ENCODE measurements at regions not wholly inside any gene's neighbourhood (a gene's known extent, or its start where the extent isn't known, plus 50 kb on each side); places are given as distances from the start of the nearest gene placed in this dataset.

DNA sequence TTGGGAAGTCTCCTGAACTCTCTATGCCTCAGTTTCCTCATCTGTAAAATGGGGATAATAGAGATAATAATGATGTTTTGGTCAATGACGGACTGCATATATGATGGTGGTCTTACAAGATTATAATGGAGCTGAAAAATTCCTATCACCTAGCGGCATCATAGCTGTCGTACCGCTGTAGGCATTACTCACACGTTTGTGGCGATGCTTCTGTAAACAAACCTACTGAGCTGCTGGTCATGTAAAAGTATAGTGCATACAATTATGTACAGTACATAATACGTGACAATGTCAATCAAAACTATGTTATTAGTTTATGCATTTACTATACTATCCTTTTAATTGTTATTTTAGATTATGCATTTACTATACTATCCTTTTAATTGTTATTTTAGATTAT, 339.1 kb upstream of the NPVF start:
- Histone ChIP-seq H3K4me1 (ENCODE audit: control insufficient read depth in 1 of 2, insufficient read depth in 1 of 2, low read depth in 1 of 2, low read length in 1 of 2) (no peaks in the 10 kb centered on the region), H3K36me3 (no peaks in the 10 kb centered on the region), H3K27me3 (peaks cover 5% of the 10 kb centered on the region), H3K9me3 (no peaks in the 10 kb centered on the region), H3K4me3 (ENCODE audit: low read depth in 1 of 2, low read length in 1 of 2) (no peak overlapping the region), H3K27ac (no peak overlapping the region)
- TF ChIP-seq, protein P1, sequence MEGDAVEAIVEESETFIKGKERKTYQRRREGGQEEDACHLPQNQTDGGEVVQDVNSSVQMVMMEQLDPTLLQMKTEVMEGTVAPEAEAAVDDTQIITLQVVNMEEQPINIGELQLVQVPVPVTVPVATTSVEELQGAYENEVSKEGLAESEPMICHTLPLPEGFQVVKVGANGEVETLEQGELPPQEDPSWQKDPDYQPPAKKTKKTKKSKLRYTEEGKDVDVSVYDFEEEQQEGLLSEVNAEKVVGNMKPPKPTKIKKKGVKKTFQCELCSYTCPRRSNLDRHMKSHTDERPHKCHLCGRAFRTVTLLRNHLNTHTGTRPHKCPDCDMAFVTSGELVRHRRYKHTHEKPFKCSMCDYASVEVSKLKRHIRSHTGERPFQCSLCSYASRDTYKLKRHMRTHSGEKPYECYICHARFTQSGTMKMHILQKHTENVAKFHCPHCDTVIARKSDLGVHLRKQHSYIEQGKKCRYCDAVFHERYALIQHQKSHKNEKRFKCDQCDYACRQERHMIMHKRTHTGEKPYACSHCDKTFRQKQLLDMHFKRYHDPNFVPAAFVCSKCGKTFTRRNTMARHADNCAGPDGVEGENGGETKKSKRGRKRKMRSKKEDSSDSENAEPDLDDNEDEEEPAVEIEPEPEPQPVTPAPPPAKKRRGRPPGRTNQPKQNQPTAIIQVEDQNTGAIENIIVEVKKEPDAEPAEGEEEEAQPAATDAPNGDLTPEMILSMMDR (IDR thresholded peaks at IDR 0.05) = no peak

- TF ChIP-seq, protein P1 (IDR thresholded peaks at IDR 0.05) = no peak
- H3K27me3 ChIP-seq = peaks cover 16% of the 10 kb centered on the region
- H3K36me3 ChIP-seq = no peaks in the 10 kb centered on the region
- no peak overlapping the region for H3K27ac ChIP-seq
- H3K4me3 ChIP-seq (ENCODE audit: low read depth in 1 of 2, low read length in 1 of 2) = no peak overlapping the region
- H3K9me3 ChIP-seq = no peaks in the 10 kb centered on the region
- no peaks in the 10 kb centered on the region for H3K4me1 ChIP-seq (ENCODE audit: control insufficient read depth in 1 of 2, insufficient read depth in 1 of 2, low read depth in 1 of 2, low read length in 1 of 2)
Measured at GRCh38 chr7:25569765-25570164, 341.5 kb upstream of the NPVF start.

GRCh38 chr7:25572423-25572822, 344.1 kb upstream of the NPVF start:
- Histone ChIP-seq H3K27ac (no peak overlapping the region), H3K4me1 (ENCODE audit: control insufficient read depth in 1 of 2, insufficient read depth in 1 of 2, low read depth in 1 of 2, low read length in 1 of 2) (no peaks in the 10 kb centered on the region), H3K36me3 (no peaks in the 10 kb centered on the region), H3K4me3 (ENCODE audit: low read depth in 1 of 2, low read length in 1 of 2) (no peak overlapping the region), H3K9me3 (no peaks in the 10 kb centered on the region), H3K27me3 (peaks cover 16% of the 10 kb centered on the region)
- TF ChIP-seq, protein P1 (IDR thresholded peaks at IDR 0.05) = no peak

- no peaks in the 10 kb centered on the region for H3K9me3 ChIP-seq
- no peaks in the 10 kb centered on the region for H3K36me3 ChIP-seq
- H3K4me3 ChIP-seq (ENCODE audit: low read depth in 1 of 2, low read length in 1 of 2) = no peak overlapping the region
- TF ChIP-seq, protein P1 (IDR thresholded peaks at IDR 0.05) = no peak
- H3K4me1 ChIP-seq (ENCODE audit: control insufficient read depth in 1 of 2, insufficient read depth in 1 of 2, low read depth in 1 of 2, low read length in 1 of 2) = no peaks in the 10 kb centered on the region
- peaks cover 22% of the 10 kb centered on the region for H3K27me3 ChIP-seq
- no peak overlapping the region for H3K27ac ChIP-seq
Measured at GRCh38 chr7:25574828-25575227, 346.5 kb upstream of the NPVF start.

DNA sequence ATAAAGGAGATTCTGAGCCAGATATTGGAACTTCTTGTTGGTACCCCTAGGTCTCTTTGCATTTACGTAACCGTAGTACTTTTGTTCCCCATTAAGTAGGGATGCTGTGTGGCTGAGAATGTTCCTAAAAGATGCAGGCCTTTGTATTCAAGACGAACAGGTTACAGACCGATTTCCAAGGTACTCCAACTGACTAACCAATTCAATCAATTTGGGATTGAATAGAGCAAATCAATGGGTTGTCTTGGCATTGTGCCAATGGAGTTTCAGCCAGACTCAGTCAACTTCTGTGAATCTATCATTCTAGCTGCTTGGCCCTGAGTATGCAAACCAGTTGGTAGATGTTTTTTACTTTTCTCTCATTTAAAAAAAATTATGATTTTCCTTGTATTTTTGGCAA, 347.3 kb upstream of the NPVF start:
- no peak overlapping the region for H3K27ac ChIP-seq
- peaks cover 22% of the 10 kb centered on the region for H3K27me3 ChIP-seq
- no peak overlapping the region for H3K4me3 ChIP-seq (ENCODE audit: low read depth in 1 of 2, low read length in 1 of 2)
- TF ChIP-seq, protein P1 (IDR thresholded peaks at IDR 0.05) = no peak
- H3K36me3 ChIP-seq = no peaks in the 10 kb centered on the region
- H3K4me1 ChIP-seq (ENCODE audit: control insufficient read depth in 1 of 2, insufficient read depth in 1 of 2, low read depth in 1 of 2, low read length in 1 of 2) = no peaks in the 10 kb centered on the region
- no peaks in the 10 kb centered on the region for H3K9me3 ChIP-seq

All from neutrophil (primary cell).